DOHH2 (cell line): ENCODE measurements at regions not wholly inside any gene's neighbourhood (a gene's known extent, or its start where the extent isn't known, plus 50 kb on each side); places are given as distances from the start of the nearest gene placed in this dataset.

Experiments
- EZH2phosphoT487 ChIP-seq: fragments of 200-600 bp; sonication (generic); IDR thresholded peaks from 2 replicates; pipeline ENCODE4 v1.6.1; 2017; ENCODE audit warnings: borderline replicate concordance, mild to moderate bottlenecking, antibody characterized with exemption, low read length, moderate library complexity, mixed read lengths
- TF ChIP-seq, protein P1 (sequence below): fragments of 200-600 bp; sonication (generic); IDR thresholded peaks from one replicate; pipeline ENCODE4 v1.5.1; 2014; ENCODE audit warnings: antibody characterized with exemption, mild to moderate bottlenecking, low read depth, low read length; ENCODE audit not compliant: poor library complexity, severe bottlenecking

DNA sequence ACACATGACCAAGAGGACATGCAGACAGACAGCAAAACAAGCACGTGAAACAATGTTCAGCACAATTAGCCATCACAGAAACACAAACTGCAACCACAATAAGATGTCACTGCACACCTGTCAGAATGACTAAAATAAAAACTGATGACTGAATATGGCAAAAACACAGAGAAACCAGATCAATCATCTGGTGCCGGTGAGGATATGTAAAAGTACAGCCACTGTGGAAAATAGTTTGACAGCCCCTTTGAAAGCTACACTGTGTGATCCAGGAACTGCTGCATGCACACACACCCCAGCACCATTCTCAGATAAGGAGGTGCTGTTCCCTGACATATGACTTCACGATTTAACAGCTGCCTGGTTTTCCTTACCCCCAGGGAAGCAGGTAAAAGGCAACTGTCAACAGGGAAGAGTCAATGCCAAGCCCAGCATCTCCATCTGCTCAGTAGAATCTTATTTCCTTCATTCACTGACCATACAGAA lies 238.1 kb upstream of the HSFY2 start:
- TF ChIP-seq, protein P1, sequence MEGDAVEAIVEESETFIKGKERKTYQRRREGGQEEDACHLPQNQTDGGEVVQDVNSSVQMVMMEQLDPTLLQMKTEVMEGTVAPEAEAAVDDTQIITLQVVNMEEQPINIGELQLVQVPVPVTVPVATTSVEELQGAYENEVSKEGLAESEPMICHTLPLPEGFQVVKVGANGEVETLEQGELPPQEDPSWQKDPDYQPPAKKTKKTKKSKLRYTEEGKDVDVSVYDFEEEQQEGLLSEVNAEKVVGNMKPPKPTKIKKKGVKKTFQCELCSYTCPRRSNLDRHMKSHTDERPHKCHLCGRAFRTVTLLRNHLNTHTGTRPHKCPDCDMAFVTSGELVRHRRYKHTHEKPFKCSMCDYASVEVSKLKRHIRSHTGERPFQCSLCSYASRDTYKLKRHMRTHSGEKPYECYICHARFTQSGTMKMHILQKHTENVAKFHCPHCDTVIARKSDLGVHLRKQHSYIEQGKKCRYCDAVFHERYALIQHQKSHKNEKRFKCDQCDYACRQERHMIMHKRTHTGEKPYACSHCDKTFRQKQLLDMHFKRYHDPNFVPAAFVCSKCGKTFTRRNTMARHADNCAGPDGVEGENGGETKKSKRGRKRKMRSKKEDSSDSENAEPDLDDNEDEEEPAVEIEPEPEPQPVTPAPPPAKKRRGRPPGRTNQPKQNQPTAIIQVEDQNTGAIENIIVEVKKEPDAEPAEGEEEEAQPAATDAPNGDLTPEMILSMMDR, result no peak
- no peak for TF ChIP-seq EZH2phosphoT487
